GM19239 (cell line): ENCODE measurements at regions not wholly inside any gene's neighbourhood (a gene's known extent, or its start where the extent isn't known, plus 50 kb on each side); places are given as distances from the start of the nearest gene placed in this dataset.

Experiments used
- DNase-seq: peaks from one replicate; pipeline ENCODE4 v3.0.0; 2011; ENCODE audit warnings: low spot score; ENCODE audit not compliant: insufficient read length
- FAIRE-seq: peaks from 2 replicates; lab custom pipeline; 2011; peaks lifted over from hg19 to GRCh38; lab: Jason Lieb, UNC

DNA sequence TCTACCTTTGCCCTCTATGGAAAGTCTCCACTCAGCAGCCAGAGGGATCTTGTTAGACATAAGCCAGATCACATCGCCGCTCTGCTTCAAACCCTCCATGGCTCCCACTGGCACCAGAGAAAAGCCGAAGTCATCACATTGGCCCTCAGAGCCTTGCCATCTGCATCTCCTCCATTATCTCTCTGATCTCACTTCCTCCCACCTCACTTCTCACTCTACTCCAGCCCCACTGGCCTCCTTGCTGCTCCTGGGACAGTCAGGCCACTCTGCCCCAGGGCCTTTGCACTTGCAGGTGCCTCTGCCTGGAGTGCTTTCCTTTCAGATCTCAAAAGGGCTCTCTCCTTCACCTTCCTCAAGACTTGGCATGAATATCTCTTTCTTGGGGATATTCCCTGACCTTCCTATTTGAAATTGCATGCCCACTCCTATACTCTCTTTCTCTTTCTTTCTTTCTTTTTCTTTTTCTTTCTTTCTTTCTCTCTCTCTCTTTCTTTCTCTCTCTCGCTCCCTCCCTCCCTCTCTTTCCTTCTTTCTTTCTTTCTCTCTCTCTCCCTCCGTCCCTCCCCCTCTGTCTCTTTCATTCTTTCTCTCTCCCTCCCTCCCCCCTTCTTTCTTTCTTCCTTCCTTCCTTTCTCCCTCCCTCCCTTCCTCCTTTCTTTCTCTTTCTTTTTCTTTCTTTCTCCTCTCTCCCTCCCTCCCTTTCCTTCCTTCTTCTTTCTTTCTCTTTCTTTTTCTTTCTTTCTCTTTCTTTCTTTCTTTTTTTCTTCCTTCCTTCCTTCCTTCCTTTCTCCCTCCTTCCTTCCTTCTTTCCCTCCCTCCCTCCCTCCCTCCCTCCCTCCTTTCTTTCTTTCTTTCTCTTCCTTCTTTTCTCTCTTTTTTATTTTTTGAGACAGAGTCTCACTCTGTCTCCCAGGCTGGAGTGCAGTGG lies 96.0 kb upstream of the CASZ1 start:
- DNase-seq (no peak), FAIRE-seq (no peak)

DNA sequence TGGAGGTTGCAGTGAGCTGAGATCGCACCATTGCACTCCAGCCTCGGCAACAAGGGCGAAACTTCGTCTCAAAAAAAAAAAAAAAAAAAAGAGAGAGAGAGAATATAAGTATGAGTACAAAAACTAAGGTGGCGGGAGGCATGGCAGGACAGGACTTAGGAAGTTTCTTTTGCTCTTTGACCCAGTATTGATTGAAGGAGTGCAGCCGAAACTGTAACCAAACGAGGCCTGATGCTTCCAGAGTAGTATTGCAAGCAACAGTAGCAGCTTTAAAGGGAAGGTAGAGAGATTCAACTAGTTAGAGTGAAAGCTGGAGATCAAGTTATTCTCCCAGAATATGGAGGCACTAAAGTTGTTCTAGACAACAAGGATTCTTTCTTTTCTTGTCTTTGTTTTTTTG lies 99.2 kb upstream of the CASZ1 start:
- DNase-seq (no peak), FAIRE-seq (no peak)

DNA sequence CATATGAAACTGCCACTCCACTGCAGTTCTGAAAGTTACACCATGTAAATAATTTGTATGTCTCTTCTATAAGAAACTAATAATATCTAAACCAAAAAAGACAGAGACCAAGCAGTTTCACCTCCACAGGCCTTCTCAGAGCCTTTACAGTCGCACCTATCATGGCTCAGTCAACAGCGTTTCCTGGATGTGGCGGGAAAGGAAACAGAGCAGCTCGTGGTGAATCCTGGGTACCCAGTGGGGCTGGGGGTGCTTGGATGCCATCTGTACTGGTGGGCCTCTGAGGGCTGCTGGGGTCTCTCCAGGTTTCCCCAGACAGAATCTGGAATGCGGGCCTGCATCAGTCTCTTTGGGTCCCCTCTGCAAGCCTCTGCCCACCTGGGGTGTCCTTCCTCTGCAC lies 100.2 kb upstream of the CASZ1 start:
- DNase-seq: no peak
- no peak for FAIRE-seq

DNA sequence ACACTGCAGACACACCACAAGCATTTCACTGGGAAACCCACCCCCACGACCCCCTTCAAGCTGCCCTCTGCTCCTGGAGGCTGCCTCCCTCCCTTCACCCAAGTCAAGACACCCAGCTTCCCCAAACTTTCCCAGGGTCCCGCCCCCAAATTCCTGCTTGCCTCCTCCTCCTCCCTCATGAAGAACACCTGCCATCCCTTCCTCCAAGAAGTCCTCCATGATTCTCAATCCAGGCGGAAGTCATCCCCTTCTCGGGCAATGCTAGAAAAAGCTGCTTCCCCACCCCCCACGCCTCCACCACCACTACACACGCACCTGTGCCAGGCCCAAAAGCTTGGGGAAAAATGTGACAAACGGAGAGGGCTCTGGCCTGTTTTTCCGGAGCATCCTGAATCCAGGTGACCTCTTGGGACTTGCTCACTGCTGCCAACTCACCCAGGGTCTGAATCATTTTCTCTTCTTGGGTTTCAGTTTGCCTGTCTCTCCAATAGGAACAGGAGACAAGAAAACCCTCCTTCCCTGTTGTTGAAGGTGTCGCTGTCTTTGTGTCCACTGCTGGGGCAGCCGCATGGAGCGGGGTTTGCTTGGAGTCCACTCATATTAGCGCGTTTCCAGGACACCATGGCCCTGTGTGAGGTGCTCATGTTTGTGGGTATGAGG lies 101.0 kb upstream of the CASZ1 start:
- DNase-seq: no peak
- no peak for FAIRE-seq

DNA sequence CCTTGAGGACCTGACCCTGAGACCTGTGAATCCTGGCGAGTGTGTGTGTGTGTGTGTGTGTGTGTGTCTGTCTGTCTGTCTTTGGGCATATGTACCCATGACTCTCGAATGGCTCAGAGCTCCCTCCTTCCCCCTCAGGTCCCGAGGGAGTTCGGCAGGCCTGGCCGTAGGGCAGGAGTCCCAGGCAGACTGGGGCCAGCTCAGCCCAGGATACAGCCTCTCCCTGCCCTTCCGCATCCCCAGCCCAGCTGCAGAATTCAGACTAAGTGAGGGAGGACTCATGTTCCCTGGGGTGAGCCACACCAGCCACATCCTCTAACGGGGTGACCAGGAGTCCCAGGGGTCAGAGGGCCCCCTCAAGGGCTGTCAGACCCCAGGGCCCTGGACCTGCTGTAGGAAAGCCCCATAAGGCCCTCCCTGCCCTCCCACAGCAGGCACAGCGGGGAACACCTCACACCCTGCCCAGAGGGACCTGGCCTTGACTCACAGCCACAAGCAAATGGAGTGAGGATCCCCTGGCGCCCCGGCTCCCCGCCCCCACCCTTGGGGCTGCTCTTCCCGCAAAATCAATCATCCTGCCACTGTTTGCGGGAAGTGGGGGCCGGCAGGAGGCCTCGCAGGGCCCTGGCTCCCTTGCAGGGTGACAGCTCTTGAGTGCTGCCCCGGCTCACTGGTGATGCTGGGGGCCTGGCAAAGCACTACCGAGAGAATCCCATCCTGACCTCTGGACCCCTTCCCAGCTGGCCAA lies 101.7 kb upstream of the CASZ1 start:
- FAIRE-seq: no peak

DNA sequence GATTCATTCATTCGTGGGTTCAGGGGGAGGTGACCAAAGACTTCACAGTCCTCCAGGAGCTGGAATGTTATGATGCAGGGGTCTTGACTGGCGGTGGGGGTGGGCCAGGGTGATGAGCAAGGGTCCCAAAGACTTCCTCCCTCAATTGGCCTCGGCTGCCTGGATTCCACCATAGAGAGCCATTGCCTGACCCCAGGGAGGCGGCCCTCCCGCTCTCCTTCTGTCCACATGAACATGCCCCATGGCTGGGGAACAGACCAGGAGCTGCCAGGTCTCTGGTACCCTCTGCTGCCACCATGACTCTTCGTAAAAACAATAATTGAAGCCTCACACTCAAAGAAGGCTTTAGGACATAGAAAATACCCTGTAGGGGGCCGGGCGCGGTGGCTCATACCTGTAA lies 102.5 kb upstream of the CASZ1 start:
- FAIRE-seq: no peak

More for the DNA sequence above, 101.7 kb upstream of the CASZ1 start:
- no peak for DNase-seq

DNA sequence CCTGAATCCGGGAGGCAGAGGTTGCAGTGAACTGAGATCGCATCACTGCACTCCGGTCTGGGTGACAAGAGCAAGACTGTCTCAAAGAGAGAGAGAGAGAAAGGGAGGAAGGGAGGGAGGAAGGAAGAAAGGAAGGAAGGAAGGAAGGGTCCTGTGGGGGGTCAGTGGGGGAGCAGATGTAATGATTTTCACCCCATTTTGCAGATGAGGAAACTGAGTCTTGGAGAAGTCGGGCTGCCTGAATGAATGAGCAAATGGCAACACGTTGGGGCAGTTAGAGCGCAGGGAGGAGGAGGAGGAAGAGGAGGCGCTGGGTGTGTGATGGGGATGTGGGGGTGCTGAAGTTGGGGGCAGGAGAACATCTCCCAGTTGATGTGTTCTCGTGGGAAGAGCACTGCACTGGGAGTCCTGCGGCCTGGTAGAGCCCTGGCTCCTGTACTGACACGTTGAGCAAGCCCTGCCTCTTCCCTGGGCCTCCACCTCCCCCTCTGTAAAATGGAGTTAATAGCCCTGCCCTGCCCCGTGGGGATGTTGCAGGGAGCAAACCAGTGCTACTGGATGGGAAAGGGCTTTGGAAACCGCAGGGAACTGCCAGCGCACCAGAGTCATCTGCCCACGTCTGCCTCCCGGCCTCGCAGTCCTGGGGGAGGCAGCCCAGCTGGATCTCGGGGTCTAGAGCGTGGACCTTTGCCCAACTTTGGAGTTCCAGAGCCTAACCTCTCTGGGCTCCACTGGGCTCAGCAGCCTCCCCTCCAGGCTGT lies 103.2 kb upstream of the CASZ1 start:
- DNase-seq (no peak), FAIRE-seq (no peak)

More for the DNA sequence above, 102.5 kb upstream of the CASZ1 start:
- no peak for DNase-seq

DNA sequence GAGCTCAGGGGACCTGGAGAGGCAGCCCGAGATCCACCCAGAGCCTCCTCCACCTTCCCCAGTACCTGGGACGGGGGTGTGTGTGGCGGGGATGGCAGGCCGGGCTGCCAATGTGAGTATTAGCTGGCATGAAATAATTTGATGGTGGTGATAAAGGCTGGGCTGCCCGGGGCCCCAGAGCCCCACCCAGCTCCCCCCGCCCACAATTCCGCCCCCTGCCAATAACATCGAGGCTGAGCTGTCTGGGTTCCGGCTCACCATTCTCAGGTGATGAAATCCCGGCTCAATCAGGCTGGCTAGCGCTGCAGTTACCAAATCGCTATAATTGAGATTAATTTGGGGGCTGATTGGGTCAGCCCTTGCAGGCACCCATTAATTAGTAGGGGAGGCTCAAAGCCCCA lies 103.8 kb upstream of the CASZ1 start:
- DNase-seq (no peak), FAIRE-seq (no peak)

DNA sequence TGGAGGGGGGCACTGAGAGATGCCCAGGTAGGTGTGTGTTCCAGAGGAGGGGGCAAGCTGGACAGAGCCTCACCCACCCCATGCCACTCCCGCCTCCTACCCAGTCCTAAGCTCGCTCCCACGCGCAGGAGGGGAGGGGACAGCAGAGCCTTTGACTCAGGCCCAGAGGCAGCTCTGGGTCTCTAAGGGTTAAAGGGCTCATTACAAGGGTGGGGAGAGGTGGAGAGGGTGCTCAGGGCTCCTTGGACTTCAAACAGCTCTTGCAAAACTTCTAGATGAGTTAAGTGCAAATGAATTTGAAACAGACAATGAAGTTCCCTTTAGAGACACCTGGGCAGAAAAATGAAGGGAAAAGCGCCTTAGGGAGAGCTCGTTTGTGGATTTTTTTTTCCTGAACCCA lies 104.2 kb upstream of the CASZ1 start:
- DNase-seq (no peak), FAIRE-seq (no peak)

DNA sequence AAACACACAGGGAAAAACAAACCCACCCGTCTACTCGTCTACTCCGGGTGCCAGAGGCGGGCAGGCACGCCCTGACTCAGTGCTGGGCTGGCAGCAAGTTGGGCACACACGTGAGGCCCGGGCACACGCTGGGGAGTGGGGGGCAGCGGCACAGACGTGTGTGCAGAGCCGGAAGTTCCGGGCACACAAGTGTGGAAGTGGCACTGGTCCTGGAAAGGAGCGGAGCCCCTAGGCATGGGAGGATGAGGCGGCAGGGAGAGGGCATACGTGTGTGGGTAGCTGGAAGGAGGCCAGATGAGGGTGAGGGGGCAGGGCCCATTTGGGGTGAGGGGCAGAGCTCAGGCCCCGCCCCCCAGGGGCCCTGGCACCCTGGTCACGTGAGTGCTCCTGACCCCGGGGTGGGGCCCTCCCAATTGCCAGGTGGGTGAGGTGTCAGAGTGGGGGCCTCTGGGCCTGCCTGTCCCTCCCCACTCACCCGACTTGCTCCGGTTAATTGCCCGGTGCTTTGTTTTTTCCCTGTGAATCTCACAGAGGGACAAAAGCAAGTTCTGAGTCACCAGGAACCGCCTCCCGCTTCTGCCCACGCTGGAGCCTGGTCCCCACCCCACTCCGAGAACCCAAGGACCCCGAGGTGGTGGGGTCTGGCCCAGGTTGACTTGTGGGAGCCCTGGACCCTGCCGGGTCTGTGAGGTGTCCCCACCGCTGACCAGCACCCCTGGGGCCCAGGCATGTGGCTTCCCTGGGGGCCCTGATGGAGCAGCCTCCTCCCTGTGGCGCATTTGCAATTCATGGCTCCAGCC lies 104.8 kb upstream of the CASZ1 start:
- FAIRE-seq (no peak), DNase-seq (no peak)

DNA sequence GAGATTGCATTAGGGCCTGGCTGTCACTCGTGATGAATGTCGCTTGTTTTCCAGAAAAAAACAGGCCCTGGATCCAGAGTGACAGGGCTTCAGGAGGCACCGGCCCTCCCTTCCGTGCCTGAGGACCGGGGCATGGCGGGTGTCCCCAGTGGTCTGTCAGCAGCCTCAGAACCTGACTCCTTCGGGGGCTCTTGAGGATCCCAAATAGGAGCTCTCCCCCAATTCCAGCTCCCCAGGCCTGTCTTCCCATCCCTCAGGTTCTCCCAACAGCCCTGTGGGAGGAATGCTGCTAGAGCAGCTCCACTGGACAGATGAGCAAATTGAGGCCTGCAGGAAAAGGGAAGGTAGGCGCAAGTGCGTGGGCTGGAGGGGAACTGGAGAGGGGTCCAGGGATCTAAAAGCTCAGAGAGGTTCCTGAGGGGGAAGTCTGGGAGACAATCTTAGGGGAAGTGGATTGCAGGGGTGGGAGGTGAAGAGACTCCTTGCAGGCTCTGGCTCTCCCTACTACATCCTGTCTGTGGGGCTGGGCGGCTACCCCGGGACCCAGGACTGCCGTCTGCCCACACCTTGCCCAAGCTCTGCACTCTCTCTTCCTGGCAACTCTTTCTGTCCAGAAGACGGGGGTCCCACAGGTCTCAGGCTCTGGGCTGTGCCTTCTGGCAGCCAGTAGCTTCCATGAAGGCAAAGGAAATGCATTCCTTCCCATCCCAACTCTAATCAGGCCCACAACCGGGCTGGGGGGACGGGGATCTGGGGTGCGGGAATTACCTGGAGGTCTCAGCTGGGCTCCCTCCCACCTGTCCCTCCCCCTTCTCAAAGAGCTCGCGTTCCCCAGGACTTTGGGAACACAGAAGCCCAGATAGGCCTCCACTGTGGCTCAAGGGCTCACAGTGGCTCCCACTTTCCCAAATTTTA lies 105.7 kb upstream of the CASZ1 start:
- FAIRE-seq: no peak
- DNase-seq: no peak

DNA sequence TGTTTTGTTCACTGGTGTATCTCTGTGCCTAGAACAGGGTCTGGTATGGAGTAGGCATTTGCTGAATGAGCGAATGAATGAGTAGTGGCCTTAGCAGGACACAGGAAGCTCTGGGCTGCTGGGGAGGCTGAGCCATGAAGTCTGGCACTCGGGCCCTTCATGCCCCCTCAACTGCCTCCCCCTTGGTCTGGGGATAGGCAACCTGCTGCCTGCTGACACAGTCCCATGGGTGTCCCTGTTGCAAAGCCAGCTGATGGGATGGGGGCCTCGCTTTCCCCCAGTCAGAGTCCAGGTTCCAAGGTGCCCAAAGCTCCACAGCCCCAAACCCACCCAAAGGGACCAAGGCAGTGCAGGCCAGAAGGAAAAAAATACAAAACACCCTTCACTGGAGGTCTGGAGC lies 107.0 kb upstream of the CASZ1 start:
- FAIRE-seq: no peak
- no peak for DNase-seq

DNA sequence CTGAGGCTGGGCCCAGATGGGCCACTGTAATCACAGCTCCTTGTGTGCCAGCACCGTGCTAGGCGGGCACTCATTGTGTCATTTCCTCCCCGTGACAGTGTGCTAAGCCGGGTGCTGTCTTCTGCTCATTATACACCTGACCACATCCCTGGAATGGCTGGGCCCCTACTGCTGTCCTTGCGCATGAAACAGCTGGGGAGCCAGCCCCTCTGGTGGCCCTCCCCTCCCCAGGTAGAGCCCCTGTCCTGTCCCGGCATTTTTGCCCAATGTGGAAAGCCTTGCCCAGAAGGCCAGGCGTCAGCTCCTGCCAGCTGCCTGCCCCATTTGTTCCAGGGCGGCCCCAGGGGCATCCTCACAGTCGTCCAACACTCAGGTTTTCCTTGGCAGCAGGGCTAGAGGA lies 107.4 kb upstream of the CASZ1 start:
- FAIRE-seq: no peak
- no peak for DNase-seq

DNA sequence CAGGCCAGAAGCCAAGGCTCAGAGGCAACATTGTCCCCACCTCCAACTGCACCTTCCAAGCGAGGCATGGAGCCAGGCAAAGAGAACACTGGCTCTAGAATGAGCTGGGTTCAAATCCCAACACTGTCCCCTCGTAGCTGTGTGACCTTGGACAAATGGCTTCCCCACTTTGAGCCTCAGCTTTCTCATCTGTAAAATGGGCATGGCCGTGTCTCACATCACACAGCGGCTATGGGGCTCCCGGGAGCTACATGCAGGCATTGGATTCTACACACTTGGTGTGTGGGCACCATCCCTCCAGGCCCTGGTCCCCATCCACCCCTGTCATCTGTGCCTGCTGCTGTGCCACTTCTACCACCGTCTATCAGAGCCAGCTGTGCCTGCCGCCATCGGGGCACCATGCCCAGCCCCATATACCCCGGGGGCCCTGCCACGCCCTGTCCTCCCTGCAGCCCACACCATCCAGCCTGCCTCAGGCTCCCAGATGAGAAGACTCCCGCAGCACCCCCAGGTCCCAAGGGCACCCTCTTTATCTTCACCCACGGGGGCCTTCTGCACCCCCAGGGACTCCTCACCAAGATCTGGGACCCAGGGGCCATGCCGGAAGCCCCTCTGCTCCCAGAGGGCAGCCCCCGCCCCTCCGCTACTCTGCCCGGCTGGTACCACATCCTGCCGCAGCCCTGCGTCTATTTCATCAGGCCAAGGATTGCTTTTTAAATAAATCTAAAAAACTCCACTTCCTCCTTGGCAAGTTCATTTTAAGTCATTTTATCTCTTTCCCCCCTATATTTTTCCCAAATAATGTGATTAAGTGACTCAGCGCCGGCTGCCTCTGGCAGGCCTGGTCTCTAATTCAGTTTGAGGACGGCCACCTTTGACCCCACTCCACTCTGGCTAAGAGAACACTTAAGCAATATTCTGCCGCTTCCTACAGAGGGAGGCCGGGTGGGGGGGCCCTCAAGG lies 107.8 kb upstream of the TARDBP start:
- DNase-seq (no peak), FAIRE-seq (no peak)

DNA sequence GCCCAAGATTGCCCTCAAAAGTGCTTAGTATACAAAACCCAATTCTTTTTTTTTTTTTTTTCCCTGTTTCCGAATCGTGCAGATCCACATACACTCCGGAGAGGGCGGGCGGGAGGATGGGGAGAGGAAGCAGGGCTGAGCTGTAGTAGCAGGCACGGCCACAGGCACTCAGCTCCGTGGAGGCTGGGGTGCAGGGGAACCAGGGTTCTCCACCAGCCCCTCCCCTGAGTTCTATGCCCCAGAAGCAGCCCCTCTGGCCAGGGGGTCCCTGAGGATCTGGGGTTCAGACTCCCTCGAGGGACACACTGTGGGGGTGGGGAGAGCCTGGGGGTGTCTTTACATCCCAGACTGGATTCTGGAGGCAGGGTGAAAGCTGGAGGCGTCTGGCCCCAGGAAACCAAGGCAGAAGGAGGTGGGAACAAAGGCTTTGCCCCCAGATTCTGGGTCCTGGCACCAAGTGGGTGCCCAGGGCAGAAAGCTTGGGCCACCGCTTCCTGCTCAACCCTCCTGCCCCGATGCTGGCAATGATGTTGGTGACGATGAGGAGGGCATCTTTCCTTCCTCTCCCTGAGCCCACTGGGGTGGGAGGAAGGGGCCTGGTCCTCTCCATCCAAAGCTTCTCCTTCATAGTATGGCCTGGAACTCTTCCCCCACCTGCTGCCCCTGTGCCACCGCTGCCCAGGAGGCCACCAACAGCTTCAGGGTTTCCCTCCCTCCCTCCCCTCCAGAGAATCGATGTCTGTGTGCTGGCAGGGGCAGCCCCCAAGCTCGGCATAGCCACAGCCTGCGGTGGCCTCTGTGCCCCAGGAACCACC lies 106.4 kb upstream of the TARDBP start:
- no peak for DNase-seq
- FAIRE-seq: no peak

DNA sequence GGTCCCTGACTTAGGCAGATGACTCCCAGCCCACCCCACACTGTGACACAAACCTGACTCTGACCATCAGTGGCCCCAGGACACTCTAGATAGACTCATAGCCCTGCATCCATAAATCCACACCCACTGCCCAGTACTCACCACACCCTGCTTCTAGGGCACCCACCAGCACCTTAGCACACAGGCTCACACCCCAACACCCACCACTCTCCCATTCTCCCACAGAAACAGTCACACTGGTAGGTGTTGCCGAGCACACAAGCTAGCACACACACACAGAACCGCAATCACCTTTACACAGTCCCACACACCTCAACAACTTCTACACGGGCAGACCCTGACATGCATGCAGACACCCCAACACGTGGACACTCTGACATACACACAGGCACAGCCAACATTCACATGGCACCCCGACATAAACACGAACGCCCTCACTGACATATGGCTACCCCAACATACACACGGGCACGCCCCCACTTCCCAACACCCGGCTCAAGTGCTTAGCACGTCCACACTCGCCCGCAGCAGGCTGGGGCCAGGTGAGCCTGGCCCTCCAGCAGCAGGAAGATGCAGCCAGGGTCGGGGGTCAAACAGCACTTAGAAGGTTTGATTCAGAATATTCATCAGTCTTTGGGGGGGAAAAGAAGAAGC lies 105.5 kb upstream of the TARDBP start:
- FAIRE-seq: no peak
- DNase-seq: no peak
